ENCODE measurements at regions not wholly inside any gene's neighbourhood (a gene's known extent, or its start where the extent isn't known, plus 50 kb on each side); places are given as distances from the start of the nearest gene placed in this dataset.

DNA sequence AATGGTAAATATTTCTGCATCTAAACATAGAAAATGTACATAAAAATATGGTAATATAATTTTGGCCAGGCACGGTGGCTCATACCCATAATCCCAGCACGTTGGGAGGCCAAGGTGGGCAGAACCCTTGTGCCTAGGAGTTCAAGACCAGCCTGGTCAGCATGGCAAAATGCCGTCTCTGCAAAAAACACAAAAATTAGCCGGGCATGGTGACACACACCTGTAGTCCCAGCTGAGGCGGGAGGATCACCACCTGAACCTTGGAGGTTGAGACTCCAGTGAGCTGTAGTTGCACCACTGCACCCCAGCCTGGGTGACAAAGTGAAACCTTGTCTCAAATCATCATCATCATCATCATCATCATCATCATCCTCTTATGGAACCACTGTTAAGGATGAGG, 230.6 kb upstream of the NCAM1 start:
- DNase-seq = no peak
- no peaks in the 10 kb centered on the region for H3K27me3 Mint-ChIP-seq
- no peak for ATAC-seq (ENCODE audit: low read depth in 2 of 2)
- H3K4me3 Mint-ChIP-seq = no peak overlapping the region
- no peak overlapping the region for H3K27ac Mint-ChIP-seq
- H3K9me3 Mint-ChIP-seq = peaks cover 0 to 4% (median 0%) of the 10 kb centered on the region in 7 donors
- H3K36me3 Mint-ChIP-seq = no peaks in the 10 kb centered on the region
- H3K4me1 Mint-ChIP-seq = no peaks in the 10 kb centered on the region

DNA sequence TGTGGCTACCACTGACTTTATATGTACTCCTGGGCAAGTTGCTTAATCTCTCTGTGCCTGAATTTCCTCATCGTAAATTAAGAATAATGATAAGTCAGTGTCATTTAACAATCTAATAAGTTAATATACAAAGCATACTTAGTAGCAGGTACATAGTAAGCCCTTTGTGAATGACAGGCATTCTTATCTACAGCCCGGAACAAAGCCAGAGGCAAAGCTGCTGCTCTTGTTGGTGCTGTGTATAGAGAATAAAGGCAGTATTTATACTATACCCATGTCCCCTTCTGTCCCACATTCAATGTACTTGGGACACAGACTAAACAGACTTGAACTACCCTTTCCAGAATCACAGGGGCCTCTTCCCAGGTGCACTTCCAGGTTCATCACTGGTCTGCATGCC, 229.7 kb upstream of the NCAM1 start:
- Mint-ChIP-seq H3K4me3 (no peak overlapping the region), H3K27me3 (no peaks in the 10 kb centered on the region), H3K4me1 (no peaks in the 10 kb centered on the region), H3K36me3 (no peaks in the 10 kb centered on the region), H3K27ac (no peak overlapping the region), H3K9me3 (peaks cover 0 to 3% (median 0%) of the 10 kb centered on the region in 7 donors)
- no peak for ATAC-seq (ENCODE audit: low read depth in 2 of 2)
- no peak for DNase-seq

DNA sequence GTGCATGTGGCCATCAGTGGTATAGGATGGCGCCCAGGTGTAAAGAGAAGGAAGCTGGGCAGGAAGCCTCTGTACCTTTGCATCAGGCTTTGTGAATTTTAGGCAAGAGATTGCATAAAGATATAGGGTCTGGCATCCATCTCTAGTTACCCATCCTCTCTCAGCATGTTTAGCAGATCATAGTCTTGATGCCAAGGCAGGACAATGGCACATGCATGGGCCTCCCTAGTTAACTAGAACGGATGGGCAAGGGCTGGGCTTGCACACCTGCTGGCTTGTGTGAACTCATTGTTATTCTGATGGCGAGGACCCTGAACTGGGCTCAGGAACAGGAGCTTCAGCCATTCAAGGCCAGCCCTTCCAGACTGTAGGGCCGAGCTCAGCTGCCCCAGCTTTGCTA, 229.2 kb upstream of the NCAM1 start:
- Mint-ChIP-seq H3K27ac (no peak overlapping the region), H3K4me1 (no peaks in the 10 kb centered on the region), H3K9me3 (peaks cover 0 to 2% (median 0%) of the 10 kb centered on the region in 7 donors), H3K36me3 (no peaks in the 10 kb centered on the region), H3K4me3 (no peak overlapping the region), H3K27me3 (no peaks in the 10 kb centered on the region)
- ATAC-seq (ENCODE audit: low read depth in 2 of 2) (no peak), DNase-seq (no peak)

DNA sequence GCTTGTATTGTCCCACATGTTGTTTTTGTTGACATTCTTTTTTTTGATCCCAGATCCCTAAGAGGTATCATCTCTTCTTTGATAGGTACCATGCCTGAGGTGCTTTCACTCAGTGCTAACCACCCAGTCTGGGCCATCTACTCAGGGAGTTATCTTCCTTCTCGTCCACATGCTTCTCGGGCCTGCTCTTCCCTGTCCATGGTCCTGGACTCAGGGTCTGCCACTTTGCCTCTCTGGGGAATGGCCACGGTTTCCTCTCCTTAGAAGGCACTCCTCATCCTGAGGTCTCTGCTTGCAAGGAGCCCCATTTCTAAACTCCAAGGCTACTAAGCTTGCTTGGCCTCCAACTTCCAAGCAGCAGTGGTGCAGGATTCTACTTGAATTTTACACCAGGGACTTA, 227.0 kb upstream of the NCAM1 start:
- Mint-ChIP-seq H3K4me1 (no peaks in the 10 kb centered on the region), H3K27ac (no peak overlapping the region), H3K4me3 (no peak overlapping the region), H3K27me3 (peaks cover 0 to 6% (median 0%) of the 10 kb centered on the region in 3 donors), H3K9me3 (peaks cover 0 to 2% (median 0%) of the 10 kb centered on the region in 7 donors), H3K36me3 (no peaks in the 10 kb centered on the region)
- ATAC-seq (ENCODE audit: low read depth in 2 of 2) (no peak), DNase-seq (no peak)

DNA sequence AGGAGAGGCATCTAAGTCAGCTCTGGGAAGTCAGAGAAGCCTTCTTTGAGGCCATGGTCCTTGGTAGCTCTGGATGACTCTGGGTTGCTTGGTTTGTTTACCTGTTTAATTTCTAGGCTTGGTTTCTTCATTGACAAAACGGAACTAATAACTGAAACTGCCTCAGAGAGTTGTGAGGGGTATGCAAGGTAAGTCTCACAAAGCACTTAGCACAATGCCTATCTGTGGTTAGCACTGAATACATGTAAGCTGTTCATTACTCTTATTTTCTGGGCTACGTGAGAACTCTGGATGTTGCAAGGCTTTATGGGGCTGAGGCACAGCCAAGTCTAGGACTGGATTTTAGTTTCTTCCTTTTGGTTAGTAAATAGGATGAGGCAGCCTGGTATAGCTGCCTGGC, 225.8 kb upstream of the NCAM1 start:
- H3K27ac Mint-ChIP-seq = no peak overlapping the region
- no peak for ATAC-seq (ENCODE audit: low read depth in 2 of 2)
- H3K4me3 Mint-ChIP-seq = no peak overlapping the region
- H3K9me3 Mint-ChIP-seq = peaks cover 0 to 2% (median 0%) of the 10 kb centered on the region in 7 donors
- H3K27me3 Mint-ChIP-seq = peaks cover 0 to 6% (median 0%) of the 10 kb centered on the region in 3 donors
- H3K36me3 Mint-ChIP-seq = no peaks in the 10 kb centered on the region
- H3K4me1 Mint-ChIP-seq = no peaks in the 10 kb centered on the region
- no peak for DNase-seq

DNA sequence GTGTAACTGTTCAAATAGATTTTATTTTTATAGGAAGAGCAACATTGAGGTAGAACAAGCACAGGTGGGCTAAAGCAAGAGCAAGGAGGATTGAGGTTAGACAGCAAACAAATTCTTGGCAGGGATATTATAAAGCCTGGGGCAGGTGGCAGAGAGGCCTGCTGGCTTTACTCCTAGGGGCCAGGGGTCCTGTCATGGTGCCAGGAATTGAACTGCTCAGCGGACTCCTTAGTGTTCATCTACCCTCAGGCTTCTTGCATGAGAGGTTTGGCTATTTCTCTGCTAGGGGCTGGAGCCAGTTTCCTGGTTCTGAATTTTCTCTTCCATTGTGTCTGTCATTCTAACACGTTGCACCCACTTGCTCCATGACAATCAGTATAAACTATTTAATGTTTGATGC, 217.2 kb upstream of the NCAM1 start:
- Mint-ChIP-seq H3K36me3 (no peaks in the 10 kb centered on the region), H3K9me3 (peaks cover 0 to 6% (median 2%) of the 10 kb centered on the region in 7 donors), H3K27me3 (peaks cover 7 to 27% (median 13%) of the 10 kb centered on the region in 3 donors), H3K27ac (no peak overlapping the region), H3K4me3 (no peak overlapping the region), H3K4me1 (no peaks in the 10 kb centered on the region)
- no peak for ATAC-seq (ENCODE audit: low read depth in 2 of 2)
- no peak for DNase-seq

DNA sequence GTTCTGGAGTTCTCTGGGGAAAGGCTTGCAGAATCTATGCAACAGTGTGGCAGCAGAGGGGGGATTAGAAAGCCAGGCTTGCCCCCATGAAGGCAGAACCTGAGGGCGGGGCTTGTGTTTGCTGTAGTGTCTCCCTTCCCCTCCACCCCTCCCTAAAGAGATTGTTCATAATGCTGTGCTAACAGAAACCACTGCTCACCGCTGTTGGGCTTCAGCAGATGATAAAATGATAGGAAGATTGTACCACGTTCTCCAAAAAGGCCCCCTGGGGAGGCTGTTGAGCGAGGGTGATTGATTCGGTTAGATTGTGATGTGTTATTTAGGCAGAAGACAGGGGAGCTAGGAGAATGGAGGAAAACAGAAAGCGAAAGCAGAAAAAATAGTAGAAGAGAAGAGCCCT, 215.2 kb upstream of the NCAM1 start:
- no peaks in the 10 kb centered on the region for H3K36me3 Mint-ChIP-seq
- no peaks in the 10 kb centered on the region for H3K4me1 Mint-ChIP-seq
- H3K9me3 Mint-ChIP-seq = peaks cover 0 to 6% (median 2%) of the 10 kb centered on the region in 7 donors
- peaks cover 7 to 27% (median 13%) of the 10 kb centered on the region in 3 donors for H3K27me3 Mint-ChIP-seq
- no peak overlapping the region for H3K4me3 Mint-ChIP-seq
- no peak for ATAC-seq (ENCODE audit: low read depth in 2 of 2)
- DNase-seq = no peak
- H3K27ac Mint-ChIP-seq = peak overlapping the region in 1 of 6 donors; percentile 4

DNA sequence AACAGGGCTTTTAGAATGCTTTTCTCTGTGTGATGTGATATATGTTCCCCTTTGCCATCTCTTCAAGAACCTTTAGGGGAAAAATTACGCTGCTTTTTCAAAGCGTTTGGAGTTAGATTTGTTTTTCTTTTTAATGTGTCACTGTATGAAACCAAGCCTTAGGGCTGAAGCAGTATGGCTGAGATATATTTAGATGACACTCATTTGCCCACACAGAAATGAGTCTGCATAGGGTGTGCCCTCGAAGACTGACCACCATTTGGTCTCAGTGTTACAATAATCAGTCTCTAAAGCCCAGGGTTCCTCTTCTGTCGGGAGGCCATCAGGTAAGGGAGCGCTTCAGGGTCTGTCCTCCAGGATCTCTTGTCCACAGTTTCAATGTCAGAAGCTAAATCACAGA, 213.0 kb upstream of the NCAM1 start:
- DNase-seq = no peak
- Mint-ChIP-seq H3K4me3 (no peak overlapping the region), H3K27ac (peak overlapping the region in 1 of 6 donors; percentile 10), H3K4me1 (no peaks in the 10 kb centered on the region), H3K9me3 (peaks cover 0 to 6% (median 2%) of the 10 kb centered on the region in 7 donors), H3K36me3 (no peaks in the 10 kb centered on the region), H3K27me3 (peaks cover 11 to 19% (median 13%) of the 10 kb centered on the region in 3 donors)
- ATAC-seq (ENCODE audit: low read depth in 2 of 2) = no peak

DNA sequence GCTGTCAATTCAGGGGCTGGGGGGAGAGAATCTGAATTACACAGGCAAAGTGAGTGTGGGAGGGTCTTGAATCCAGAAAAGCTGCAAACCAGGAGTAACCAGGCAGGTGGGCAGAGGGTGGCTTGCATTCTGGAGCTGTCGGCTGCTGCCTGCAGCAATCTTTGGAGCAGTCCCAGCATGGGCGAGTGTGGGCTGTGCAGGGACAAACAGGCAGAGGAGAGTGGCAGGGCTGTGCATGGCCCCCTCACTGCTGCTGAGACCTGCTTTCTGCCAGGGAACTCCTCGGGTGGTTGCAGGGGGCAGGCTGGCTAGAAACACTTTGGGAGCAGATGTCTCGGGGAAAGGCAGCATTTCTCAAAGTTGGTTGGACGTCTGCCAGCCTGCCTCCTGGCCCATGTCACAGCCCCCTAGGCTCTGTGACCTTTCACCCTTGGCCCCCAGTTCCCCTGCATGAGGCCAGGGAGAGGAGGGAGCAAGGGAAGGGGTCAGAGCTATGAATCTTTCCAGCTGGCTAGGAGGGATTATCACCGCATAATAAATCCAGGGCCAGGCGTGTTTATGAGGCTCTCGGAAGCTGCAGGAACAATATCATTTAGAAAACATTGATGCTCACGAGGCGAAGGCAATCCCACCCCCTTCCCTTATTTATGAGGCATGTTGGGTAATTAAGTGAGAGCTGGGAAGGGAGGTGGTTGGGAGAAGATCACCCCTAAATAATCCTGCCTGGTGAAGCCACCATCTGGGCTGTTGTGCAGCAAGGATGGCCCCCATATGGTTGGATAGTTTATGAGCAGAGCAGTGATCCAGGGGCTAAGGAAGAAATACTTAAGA, 212.3 kb upstream of the NCAM1 start:
- Mint-ChIP-seq H3K27ac (no peak overlapping the region), H3K4me1 (no peaks in the 10 kb centered on the region), H3K9me3 (peaks cover 0 to 6% (median 2%) of the 10 kb centered on the region in 7 donors), H3K4me3 (no peak overlapping the region), H3K27me3 (peaks cover 9 to 18% (median 13%) of the 10 kb centered on the region in 3 donors), H3K36me3 (no peaks in the 10 kb centered on the region)
- ATAC-seq (ENCODE audit: low read depth in 2 of 2) = no peak
- DNase-seq = no peak

DNA sequence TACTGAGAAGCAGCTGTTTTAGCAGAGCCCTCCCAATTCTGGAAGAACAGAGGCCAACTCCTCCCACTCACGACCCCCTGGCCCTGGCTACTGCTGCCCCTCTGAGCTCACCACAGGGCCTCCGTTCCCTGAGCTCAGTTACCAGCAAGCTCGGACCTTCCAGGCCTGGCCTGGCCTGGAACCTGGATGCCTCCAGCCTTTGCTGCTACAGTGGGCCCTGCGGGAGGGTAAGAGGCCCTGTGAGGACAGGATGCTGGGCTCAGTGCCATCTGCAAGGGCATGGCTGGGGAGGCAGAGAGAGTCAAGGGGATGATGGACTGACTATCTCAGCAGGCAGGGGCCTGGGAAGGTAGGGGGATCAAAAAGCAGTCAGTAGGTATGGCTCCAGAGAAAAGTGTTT, 209.9 kb upstream of the NCAM1 start:
- Mint-ChIP-seq H3K4me3 (peak overlapping the region in 1 of 8 donors; percentile 23), H3K9me3 (peaks cover 0 to 2% (median 1%) of the 10 kb centered on the region in 7 donors), H3K27ac (peak overlapping the region in 1 of 6 donors; percentile 38), H3K4me1 (no peaks in the 10 kb centered on the region), H3K36me3 (no peaks in the 10 kb centered on the region), H3K27me3 (peaks cover 7 to 12% (median 7%) of the 10 kb centered on the region in 3 donors)
- no peak for DNase-seq
- no peak for ATAC-seq (ENCODE audit: low read depth in 2 of 2)

DNA sequence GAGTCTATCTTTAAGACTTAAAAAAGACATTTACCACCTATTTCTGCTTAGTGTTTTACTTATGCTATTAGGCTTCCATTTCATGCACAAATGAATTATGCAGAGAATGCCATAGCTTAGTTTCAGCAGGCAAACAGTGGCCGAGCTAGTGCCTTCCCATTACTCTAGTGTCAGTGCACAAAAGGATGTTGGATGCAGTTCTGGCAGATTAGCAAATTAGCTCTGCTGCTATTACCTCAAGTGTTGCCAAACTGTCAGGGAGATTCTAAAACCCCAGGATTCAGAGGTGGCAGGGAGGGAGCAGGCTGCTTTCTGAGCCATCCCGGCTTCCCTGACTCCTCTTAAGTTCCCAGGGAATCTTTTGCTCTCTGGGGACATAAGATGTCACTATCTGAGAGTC, 209.4 kb upstream of the NCAM1 start:
- Mint-ChIP-seq H3K27me3 (peaks cover 5 to 8% (median 7%) of the 10 kb centered on the region in 3 donors), H3K4me3 (no peak overlapping the region), H3K4me1 (no peaks in the 10 kb centered on the region), H3K27ac (no peak overlapping the region), H3K9me3 (peaks cover 0 to 2% (median 0%) of the 10 kb centered on the region in 7 donors), H3K36me3 (no peaks in the 10 kb centered on the region)
- no peak for DNase-seq
- ATAC-seq (ENCODE audit: low read depth in 2 of 2) = no peak

DNA sequence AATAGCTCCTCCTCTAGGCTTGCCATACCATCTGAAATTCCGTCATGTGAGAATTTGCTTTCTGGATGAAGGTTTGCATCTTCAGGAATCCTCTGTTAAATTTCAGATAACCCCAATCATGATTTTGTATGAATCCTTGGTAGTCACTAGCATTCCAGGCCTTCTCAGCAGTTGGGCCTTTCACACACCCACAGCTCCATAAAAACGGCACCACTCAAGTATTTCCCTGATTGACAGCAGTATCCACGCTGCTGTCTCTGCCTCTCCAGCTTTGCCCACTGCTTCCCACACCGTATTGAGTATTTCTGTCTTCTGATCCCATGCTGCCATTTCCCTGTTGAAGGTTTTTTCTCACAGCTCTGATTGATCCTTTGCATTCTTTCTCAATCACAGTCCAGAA, 208.7 kb upstream of the NCAM1 start:
- H3K4me3 Mint-ChIP-seq = no peak overlapping the region
- no peaks in the 10 kb centered on the region for H3K4me1 Mint-ChIP-seq
- H3K27me3 Mint-ChIP-seq = peaks cover 5 to 7% (median 5%) of the 10 kb centered on the region in 3 donors
- H3K9me3 Mint-ChIP-seq = peaks cover 0 to 2% (median 0%) of the 10 kb centered on the region in 7 donors
- H3K36me3 Mint-ChIP-seq = no peaks in the 10 kb centered on the region
- H3K27ac Mint-ChIP-seq = no peak overlapping the region
- DNase-seq (no peak), ATAC-seq (ENCODE audit: low read depth in 2 of 2) (no peak)

DNA sequence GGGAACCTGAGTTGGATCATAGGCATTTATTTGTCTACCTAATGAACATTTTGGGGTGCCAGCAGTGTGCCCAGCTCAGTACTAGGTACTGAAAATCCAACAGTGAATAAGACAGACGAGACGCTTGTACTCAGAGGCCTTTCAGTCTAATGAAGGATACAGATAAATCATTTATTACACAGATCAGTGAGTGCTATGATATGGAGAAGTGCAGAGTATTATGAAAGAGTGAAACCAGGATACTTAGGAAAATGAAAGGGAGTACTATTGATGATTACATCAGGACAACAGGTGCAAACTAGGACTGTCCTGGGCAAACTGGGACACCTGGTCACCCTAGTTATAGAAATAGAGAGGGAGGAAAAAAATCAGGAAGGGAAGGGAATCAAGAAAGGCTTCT, 207.5 kb upstream of the NCAM1 start:
- Mint-ChIP-seq H3K4me3 (no peak overlapping the region), H3K9me3 (peaks cover 0 to 3% (median 0%) of the 10 kb centered on the region in 7 donors), H3K27ac (no peak overlapping the region), H3K4me1 (no peaks in the 10 kb centered on the region), H3K36me3 (no peaks in the 10 kb centered on the region), H3K27me3 (peaks cover 0 to 4% (median under 1%) of the 10 kb centered on the region in 3 donors)
- no peak for ATAC-seq (ENCODE audit: low read depth in 2 of 2)
- DNase-seq = no peak

DNA sequence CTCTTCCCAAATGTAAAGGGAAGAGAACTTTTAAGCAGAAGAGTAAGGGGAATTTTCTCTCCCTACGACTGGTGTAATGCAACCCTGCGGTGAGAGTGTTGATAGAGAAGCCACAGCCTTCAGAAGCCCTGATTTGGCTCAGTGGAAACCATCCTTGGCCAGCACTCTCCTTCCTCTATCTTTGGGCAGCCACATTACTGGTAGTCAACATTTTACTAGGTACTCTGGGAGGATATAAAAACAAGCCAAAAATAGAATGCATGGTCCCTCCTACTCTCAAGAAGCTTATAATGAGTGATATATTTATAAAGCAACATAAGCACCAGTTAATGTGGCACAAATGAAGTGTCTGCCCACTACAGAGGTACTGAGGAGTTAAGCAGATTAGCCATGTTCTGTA, 201.8 kb upstream of the NCAM1 start:
- DNase-seq (no peak), ATAC-seq (ENCODE audit: low read depth in 2 of 2) (no peak)
- Mint-ChIP-seq H3K9me3 (peaks cover 0 to 3% (median 0%) of the 10 kb centered on the region in 7 donors), H3K36me3 (no peaks in the 10 kb centered on the region), H3K4me3 (no peak overlapping the region), H3K27ac (no peak overlapping the region), H3K4me1 (no peaks in the 10 kb centered on the region), H3K27me3 (peaks cover 0 to 5% (median 0%) of the 10 kb centered on the region in 3 donors)

All from naive B cell (primary cell).